Stomach (tissue), 4 donors: ENCODE measurements at regions not wholly inside any gene's neighbourhood (a gene's known extent, or its start where the extent isn't known, plus 50 kb on each side); places are given as distances from the start of the nearest gene placed in this dataset.
"Not testable (repeated sequence)": the region's sequence is repeated elsewhere in the genome, so short reads cannot be mapped to it uniquely, and the experiment has no call there.

Experiments used
- EP300 ChIP-seq: sonication (generic); formaldehyde crosslinking; IDR thresholded peaks from one replicate; pipeline ENCODE4 v1.6.1; 2017; ENCODE audit warnings: antibody characterized with exemption
- POLR2A ChIP-seq, 4 donors: fragments of 450-650 bp; IDR thresholded peaks; one replicate each; pipeline ENCODE4 v1.6.1; 2016; ENCODE audit warnings: antibody characterized with exemption in 4 of 4, control low read depth in 2 of 4, mild to moderate bottlenecking in 1 of 4, moderate library complexity in 1 of 4
- POLR2AphosphoS5 ChIP-seq, 3 donors: sonication (generic); formaldehyde crosslinking; IDR thresholded peaks; one replicate each; pipeline ENCODE4 v1.6.1; 2016; ENCODE audit warnings: antibody characterized with exemption in 3 of 3

GRCh38 chr1:99553819-99554218 is 92.1 kb upstream of the PALMD start:
- TF ChIP-seq POLR2AphosphoS5 (IDR thresholded peaks at IDR 0.05); EP300; POLR2A (IDR thresholded peaks at IDR 0.05): not testable (repeated sequence)
